Endothelial cell of umbilical vein (primary cell): ENCODE measurements at regions not wholly inside any gene's neighbourhood (a gene's known extent, or its start where the extent isn't known, plus 50 kb on each side); places are given as distances from the start of the nearest gene placed in this dataset.

ENCODE experiments used
- BruUV-seq: library from RNA; stranded (reverse); fragments of 400-500 nt; replicated peaks from 2 replicates; lab custom pipeline; 2021; lab: Mats Ljungman, UMichigan
- CTCF ChIA-PET: fragments of 300-600, 350-600 bp; sonication (Branson Sonifier 250); formaldehyde crosslinking; loops from one replicate; lab custom pipeline; 2021; ENCODE audit warnings: antibody characterized with exemption, inconsistent platforms; lab: Charles Lee
- POLR2A ChIA-PET: fragments of 300-600, 350-600 bp; sonication (Branson Sonifier 250); formaldehyde crosslinking; loops from one replicate; lab custom pipeline; 2021; ENCODE audit warnings: antibody characterized with exemption, inconsistent platforms; lab: Charles Lee
- DNase-seq: peaks from one replicate; pipeline ENCODE4 v3.0.0-alpha.2; 2011; ENCODE audit warnings: low read depth, low spot score
- FAIRE-seq: peaks from 2 replicates; lab custom pipeline; 2011; peaks lifted over from hg19 to GRCh38; lab: Jason Lieb, UNC
- H2AFZ ChIP-seq: 2 replicates; pipeline ENCODE4 v1.6.0; 2012; ENCODE audit warnings: low read depth, low read length, control low read depth, inconsistent platforms
- H3K27ac ChIP-seq: 2 replicates; pipeline ENCODE4 v1.5.1; 2011; ENCODE audit warnings: low read depth, mild to moderate bottlenecking, control low read depth, low read length, moderate library complexity; ENCODE audit not compliant: insufficient read depth
- H3K27me3 ChIP-seq, 2 experiments: 2 replicates each; pipeline versions ENCODE4 v1.6.0 to v1.6.1; 2011; ENCODE audit warnings: low read length in 2 of 2, mixed read lengths in 1 of 2; ENCODE audit not compliant: control insufficient read depth in 2 of 2, insufficient read depth in 2 of 2
- H3K36me3 ChIP-seq, 2 experiments: 2 replicates in 1 of 2; 3 replicates in 1 of 2; pipeline ENCODE4 v1.5.1; 2011; ENCODE audit warnings: low read length in 2 of 2, mild to moderate bottlenecking in 1 of 2, moderate library complexity in 1 of 2; ENCODE audit not compliant: control insufficient read depth in 2 of 2, insufficient read depth in 2 of 2; ENCODE audit errors: extremely low read depth in 1 of 2
- H3K4me1 ChIP-seq: 3 replicates; pipeline ENCODE4 v1.5.1; 2011; ENCODE audit warnings: mild to moderate bottlenecking, low read length; ENCODE audit not compliant: control insufficient read depth, insufficient read depth; ENCODE audit errors: extremely low read depth
- H3K4me2 ChIP-seq: 2 replicates; pipeline ENCODE4 v1.6.1; 2011; ENCODE audit warnings: low read length, control low read depth, mixed read lengths; ENCODE audit not compliant: insufficient read depth
- H3K4me3 ChIP-seq, 3 experiments: fragments of 200-600 bp in 1 of 3; sonication (generic), shearing (Covaris generic) in 1 of 3; replicated peaks in 1 of 3; 2 replicates each; pipeline ENCODE4 v1.5.1; 2011 to 2016; ENCODE audit warnings: control low read depth in 3 of 3, low read length in 3 of 3, mild to moderate bottlenecking in 2 of 3, inconsistent platforms in 1 of 3, low read depth in 1 of 3, moderate library complexity in 1 of 3; ENCODE audit not compliant: insufficient read depth in 1 of 3
- H3K79me2 ChIP-seq: 2 replicates; pipeline ENCODE4 v1.6.0; 2012; ENCODE audit warnings: low read length, inconsistent platforms; ENCODE audit not compliant: control insufficient read depth, insufficient read depth
- H3K9ac ChIP-seq: replicated peaks from 2 replicates; pipeline ENCODE3; 2011; ENCODE audit warnings: low read length, control low read depth; ENCODE audit not compliant: insufficient read depth; ENCODE audit errors: extremely low read depth
- H3K9me1 ChIP-seq: replicated peaks from 3 replicates; pipeline ENCODE4 v1.6.0; 2011; ENCODE audit warnings: mild to moderate bottlenecking, low read length; ENCODE audit not compliant: control insufficient read depth, insufficient read depth; ENCODE audit errors: extremely low read depth
- H3K9me3 ChIP-seq: replicated peaks from 2 replicates; pipeline ENCODE4 v1.5.1; 2012; ENCODE audit warnings: low read length, inconsistent platforms; ENCODE audit not compliant: control insufficient read depth, insufficient read depth
- H4K20me1 ChIP-seq: replicated peaks from 2 replicates; pipeline ENCODE3; 2011; ENCODE audit warnings: mild to moderate bottlenecking, low read length; ENCODE audit not compliant: control insufficient read depth, insufficient read depth; ENCODE audit errors: extremely low read depth
- EZH2 ChIP-seq: IDR thresholded peaks from 2 replicates; pipeline ENCODE4 v1.6.1; 2012; ENCODE audit warnings: borderline replicate concordance, low read depth, mild to moderate bottlenecking, moderate library complexity, low read length, inconsistent platforms; ENCODE audit not compliant: severe bottlenecking
- FOS ChIP-seq: IDR thresholded peaks from 2 replicates; pipeline ENCODE4 v1.6.1; 2011; ENCODE audit warnings: mild to moderate bottlenecking, low read length, moderate library complexity, borderline replicate concordance; ENCODE audit not compliant: insufficient read depth
- GATA2 ChIP-seq: IDR thresholded peaks from 2 replicates; pipeline ENCODE4 v1.7.0; 2011; ENCODE audit warnings: low read depth, mild to moderate bottlenecking, moderate library complexity, mixed read lengths, low read length; ENCODE audit not compliant: insufficient read length, insufficient read depth
- JUN ChIP-seq: IDR thresholded peaks from 2 replicates; pipeline ENCODE4 v1.6.1; 2011; ENCODE audit warnings: borderline replicate concordance, low read depth; ENCODE audit not compliant: insufficient read length, insufficient read depth
- MYC ChIP-seq: IDR thresholded peaks from one replicate; pipeline ENCODE4 v1.6.1; 2011; ENCODE audit warnings: mild to moderate bottlenecking, low read depth, low read length
- POLR2A ChIP-seq: IDR thresholded peaks from 2 replicates; pipeline ENCODE4 v1.6.1; 2012; ENCODE audit warnings: low read depth, mild to moderate bottlenecking, control low read depth, low read length
- POLR2AphosphoS5 ChIP-seq: IDR thresholded peaks from 2 replicates; pipeline ENCODE4 v1.6.1; 2012; ENCODE audit warnings: low read depth, mild to moderate bottlenecking, control low read depth, low read length, moderate library complexity; ENCODE audit not compliant: insufficient read depth
- dilution Hi-C: fragments of 300-500 bp; cut with MboI; formaldehyde crosslinking; loops from one replicate; pipeline ENCODE4 v1.15.0; 2019; ENCODE audit warnings: low sequenced_read_pairs; ENCODE audit not compliant: extremely low pct_ligation_motif_present
- intact Hi-C: fragments of 100-400 bp; cut with micrococcal nuclease; formaldehyde crosslinking; loops from one replicate; pipeline ENCODE4 v1.10.0; 2022
- TF ChIP-seq, protein P1 (sequence below): IDR thresholded peaks from 2 replicates; pipeline ENCODE4 v1.6.1; 2011; ENCODE audit not compliant: insufficient read depth, insufficient read length
- TF ChIP-seq, protein P2 (sequence below), 2 donors: IDR thresholded peaks; 1 replicate in 1 of 2; 2 replicates in 1 of 2; pipeline ENCODE4 v1.5.1; 2011; ENCODE audit warnings: low read length in 2 of 2, mild to moderate bottlenecking in 2 of 2, moderate library complexity in 2 of 2, control low read depth in 1 of 2, inconsistent platforms in 1 of 2, low read depth in 1 of 2; ENCODE audit not compliant: insufficient read depth in 1 of 2; ENCODE audit errors: extremely low read depth in 1 of 2

- Histone ChIP-seq H3K9me1 (no peaks in the 10 kb centered on the region), H3K27ac (no peak overlapping the region), H3K4me3 (no peak overlapping the region), H3K9me3 (no peaks in the 10 kb centered on the region), H3K36me3 (no peaks in the 10 kb centered on the region), H3K9ac (no peak overlapping the region), H3K79me2 (no peaks in the 10 kb centered on the region), H3K4me1 (no peaks in the 10 kb centered on the region), H3K4me2 (no peak overlapping the region), H2AFZ (no peak overlapping the region), H4K20me1 (no peaks in the 10 kb centered on the region), H3K27me3 (no peaks in the 10 kb centered on the region)
- no peak for TF ChIP-seq POLR2A
- TF ChIP-seq, protein P1, sequence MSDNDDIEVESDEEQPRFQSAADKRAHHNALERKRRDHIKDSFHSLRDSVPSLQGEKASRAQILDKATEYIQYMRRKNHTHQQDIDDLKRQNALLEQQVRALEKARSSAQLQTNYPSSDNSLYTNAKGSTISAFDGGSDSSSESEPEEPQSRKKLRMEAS, result no peak
- no peak for TF ChIP-seq FOS
- no peak for TF ChIP-seq JUN
- no peak for TF ChIP-seq POLR2AphosphoS5
- TF ChIP-seq MYC, result no peak
- no peak for TF ChIP-seq EZH2
- TF ChIP-seq GATA2, result no peak
- TF ChIP-seq, protein P2, sequence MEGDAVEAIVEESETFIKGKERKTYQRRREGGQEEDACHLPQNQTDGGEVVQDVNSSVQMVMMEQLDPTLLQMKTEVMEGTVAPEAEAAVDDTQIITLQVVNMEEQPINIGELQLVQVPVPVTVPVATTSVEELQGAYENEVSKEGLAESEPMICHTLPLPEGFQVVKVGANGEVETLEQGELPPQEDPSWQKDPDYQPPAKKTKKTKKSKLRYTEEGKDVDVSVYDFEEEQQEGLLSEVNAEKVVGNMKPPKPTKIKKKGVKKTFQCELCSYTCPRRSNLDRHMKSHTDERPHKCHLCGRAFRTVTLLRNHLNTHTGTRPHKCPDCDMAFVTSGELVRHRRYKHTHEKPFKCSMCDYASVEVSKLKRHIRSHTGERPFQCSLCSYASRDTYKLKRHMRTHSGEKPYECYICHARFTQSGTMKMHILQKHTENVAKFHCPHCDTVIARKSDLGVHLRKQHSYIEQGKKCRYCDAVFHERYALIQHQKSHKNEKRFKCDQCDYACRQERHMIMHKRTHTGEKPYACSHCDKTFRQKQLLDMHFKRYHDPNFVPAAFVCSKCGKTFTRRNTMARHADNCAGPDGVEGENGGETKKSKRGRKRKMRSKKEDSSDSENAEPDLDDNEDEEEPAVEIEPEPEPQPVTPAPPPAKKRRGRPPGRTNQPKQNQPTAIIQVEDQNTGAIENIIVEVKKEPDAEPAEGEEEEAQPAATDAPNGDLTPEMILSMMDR (IDR thresholded peaks at IDR 0.05; ENCODE audit: extremely low read depth in 1 of 2, insufficient read depth in 1 of 2, low read depth in 1 of 2, low read length in 2 of 2), result no peak
- intact Hi-C loops (no loop called here), dilution Hi-C loops (no loop called here)
- no peak for DNase-seq
- FAIRE-seq, result no peak
- ChIA-PET POLR2A (no interaction called here), CTCF (no interaction called here)
- BruUV-seq, result no TSS peak
Measured at GRCh38 chrX:112931900-112932299, 91.3 kb upstream of the AMOT start.
